AG09309 (cell line): ENCODE measurements at regions not wholly inside any gene's neighbourhood (a gene's known extent, or its start where the extent isn't known, plus 50 kb on each side); places are given as distances from the start of the nearest gene placed in this dataset.

Source experiments
- DNase-seq: peaks from one replicate; pipeline ENCODE4 v3.0.0-alpha.2; 2010; ENCODE audit warnings: low read depth
- H3K4me3 ChIP-seq: 2 replicates; pipeline ENCODE4 v1.5.1; 2011; ENCODE audit warnings: mild to moderate bottlenecking, low read depth, low read length, moderate library complexity; ENCODE audit not compliant: control insufficient read depth
- TF ChIP-seq, protein P1 (sequence below): IDR thresholded peaks from 2 replicates; pipeline ENCODE4 v1.5.1; 2011; ENCODE audit warnings: mild to moderate bottlenecking, low read depth, low read length, inconsistent platforms; ENCODE audit not compliant: insufficient read depth, control insufficient read depth; ENCODE audit errors: missing control alignments

DNA sequence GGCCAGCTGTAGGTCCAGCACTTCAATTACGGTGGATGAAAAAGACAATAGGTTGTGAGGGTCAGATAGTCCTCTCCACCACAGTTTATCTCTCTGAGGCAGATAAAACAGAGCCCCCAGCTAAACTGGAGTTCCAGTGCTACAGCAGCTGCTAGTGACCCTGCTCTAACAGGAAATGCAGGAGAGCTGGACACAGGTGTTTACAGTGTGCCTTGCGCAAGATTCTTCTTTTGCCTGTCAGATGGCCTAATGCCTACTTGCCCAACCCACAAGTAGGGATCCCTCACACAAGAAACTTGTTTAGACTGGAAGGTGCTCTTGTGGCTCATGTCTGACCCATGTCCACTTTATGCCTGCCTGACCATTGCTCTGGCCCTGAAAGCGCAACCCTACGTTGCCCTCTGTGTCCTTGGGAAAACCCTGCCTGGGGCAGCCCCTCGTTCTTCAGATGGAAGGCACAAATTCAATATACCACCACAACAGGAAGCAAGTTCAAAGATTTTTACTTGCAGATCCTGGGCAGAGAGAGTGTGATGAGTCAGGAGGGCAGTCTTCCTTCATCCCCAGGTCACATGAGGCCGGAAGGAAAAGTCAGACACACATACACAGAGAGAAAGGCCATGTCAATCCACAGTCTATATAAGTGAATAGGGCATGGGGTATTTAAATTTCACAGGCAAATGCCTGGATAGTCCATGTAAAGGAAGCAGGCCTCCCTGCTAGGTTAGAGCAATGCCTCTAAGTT is 105.1 kb upstream of the ADGRL3 start:
- no peak overlapping the region for H3K4me3 ChIP-seq
- no peak for DNase-seq
- TF ChIP-seq, protein P1, sequence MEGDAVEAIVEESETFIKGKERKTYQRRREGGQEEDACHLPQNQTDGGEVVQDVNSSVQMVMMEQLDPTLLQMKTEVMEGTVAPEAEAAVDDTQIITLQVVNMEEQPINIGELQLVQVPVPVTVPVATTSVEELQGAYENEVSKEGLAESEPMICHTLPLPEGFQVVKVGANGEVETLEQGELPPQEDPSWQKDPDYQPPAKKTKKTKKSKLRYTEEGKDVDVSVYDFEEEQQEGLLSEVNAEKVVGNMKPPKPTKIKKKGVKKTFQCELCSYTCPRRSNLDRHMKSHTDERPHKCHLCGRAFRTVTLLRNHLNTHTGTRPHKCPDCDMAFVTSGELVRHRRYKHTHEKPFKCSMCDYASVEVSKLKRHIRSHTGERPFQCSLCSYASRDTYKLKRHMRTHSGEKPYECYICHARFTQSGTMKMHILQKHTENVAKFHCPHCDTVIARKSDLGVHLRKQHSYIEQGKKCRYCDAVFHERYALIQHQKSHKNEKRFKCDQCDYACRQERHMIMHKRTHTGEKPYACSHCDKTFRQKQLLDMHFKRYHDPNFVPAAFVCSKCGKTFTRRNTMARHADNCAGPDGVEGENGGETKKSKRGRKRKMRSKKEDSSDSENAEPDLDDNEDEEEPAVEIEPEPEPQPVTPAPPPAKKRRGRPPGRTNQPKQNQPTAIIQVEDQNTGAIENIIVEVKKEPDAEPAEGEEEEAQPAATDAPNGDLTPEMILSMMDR, result no peak

DNA sequence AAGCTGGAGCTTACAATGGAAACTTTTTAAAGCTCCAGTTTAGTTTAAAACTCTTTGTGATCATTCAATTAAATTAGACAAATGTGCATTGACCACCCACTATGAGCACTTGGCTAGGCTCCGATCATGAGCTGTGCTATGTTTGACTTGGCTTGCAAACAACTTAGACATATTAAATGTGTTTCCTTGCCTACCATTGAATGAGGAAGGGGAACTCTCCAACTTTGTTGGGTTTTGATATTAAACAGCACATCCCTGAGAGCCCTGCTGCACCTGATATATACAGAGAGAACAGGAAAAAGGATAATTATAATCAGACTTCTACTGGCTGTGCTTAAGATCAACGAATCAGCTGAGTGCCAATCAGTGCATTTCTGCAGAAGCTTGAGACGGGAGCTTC is 71.4 kb upstream of the ADGRL3 start:
- TF ChIP-seq, protein P1, result no peak

DNA sequence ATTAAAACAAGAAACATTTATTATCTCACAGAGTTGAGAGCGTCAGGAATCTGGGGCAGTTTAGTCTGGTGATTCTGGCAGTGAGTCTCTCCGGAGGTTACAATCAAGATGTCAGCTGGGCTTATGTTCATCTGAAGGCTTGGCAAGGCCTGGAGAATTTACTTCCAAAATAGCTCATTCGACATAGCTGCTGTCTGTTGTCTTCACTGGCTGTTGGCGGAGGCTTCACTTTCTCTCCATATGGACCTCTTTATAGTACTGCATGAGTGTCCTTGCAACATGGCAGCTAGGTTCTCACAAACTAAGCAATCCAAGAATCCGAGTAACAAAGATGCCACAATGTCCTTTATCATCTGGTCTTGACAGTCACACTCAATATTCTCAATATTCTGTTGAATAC is 70.2 kb upstream of the ADGRL3 start:
- H3K4me3 ChIP-seq, result no peak overlapping the region
- TF ChIP-seq, protein P1, result no peak
- DNase-seq, result no peak

More for the DNA sequence above, 71.4 kb upstream of the ADGRL3 start:
- no peak for DNase-seq
- no peak overlapping the region for H3K4me3 ChIP-seq

DNA sequence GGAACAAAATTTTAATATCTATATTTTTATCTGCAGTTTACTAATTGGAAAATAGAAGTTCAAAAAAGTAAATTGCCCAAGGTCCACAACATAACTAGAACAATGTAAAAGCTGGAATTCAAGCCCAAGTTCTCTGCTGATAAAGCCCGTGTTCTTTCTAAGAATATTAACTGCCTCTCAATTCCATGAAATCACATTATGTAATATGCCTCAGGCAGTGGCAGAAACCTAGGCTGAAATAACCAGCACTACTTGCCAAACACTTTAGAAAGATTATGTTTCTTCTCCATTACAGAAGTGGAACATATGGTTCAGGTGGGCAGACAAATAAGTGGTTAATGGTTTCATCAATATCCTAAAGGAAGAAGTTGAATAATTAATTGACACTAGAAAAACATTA is 56.7 kb upstream of the ADGRL3 start:
- DNase-seq, result no peak
- TF ChIP-seq, protein P1, result no peak
- no peak overlapping the region for H3K4me3 ChIP-seq

DNA sequence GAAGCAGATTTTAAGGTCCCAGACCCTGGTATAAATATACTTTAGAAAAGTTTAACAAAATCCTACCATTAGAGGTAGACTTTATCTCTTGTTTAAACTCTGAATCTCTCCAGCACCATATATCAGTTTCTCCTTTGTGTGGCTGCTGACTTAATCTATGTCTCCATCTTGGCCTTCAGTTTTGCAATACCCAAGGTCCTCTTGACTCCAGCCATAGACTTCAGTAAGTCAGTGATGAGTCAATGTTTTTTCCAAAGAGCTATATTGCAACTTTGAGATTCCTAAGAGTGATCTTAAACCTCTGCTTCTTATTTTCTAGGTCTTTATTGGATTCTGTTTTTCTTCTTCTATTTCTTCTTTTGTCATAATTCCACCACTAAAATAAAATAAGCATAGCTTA is 50.8 kb upstream of the ADGRL3 start:
- no peak for DNase-seq
- TF ChIP-seq, protein P1, result no peak
- no peak overlapping the region for H3K4me3 ChIP-seq
